ENCODE measurements at regions not wholly inside any gene's neighbourhood (a gene's known extent, or its start where the extent isn't known, plus 50 kb on each side); places are given as distances from the start of the nearest gene placed in this dataset.

- TF ChIP-seq POLR2A (IDR thresholded peaks at IDR 0.05; ENCODE audit: low read depth, low read length): no peak
- no peak for TF ChIP-seq POLR2AphosphoS5 (IDR thresholded peaks at IDR 0.05; ENCODE audit: low read depth, low read length)
- no peak for TF ChIP-seq TAF1 (IDR thresholded peaks at IDR 0.05; ENCODE audit: low read depth, low read length)
Observed at GRCh38 chr7:25788961-25789620, 362.9 kb upstream of the NFE2L3 start.
